NCI-H1436 (cell line): ENCODE measurements at regions not wholly inside any gene's neighbourhood (a gene's known extent, or its start where the extent isn't known, plus 50 kb on each side); places are given as distances from the start of the nearest gene placed in this dataset.
A peak's percentile ranks its signal among the peaks of the same experiment; 100 is the strongest.
"Not testable (repeated sequence)": the region's sequence is repeated elsewhere in the genome, so short reads cannot be mapped to it uniquely, and the experiment has no call there.

Source experiments
- DNase-seq: peaks from one replicate; lab custom pipeline; 2025; lab: John Stamatoyannopoulos, UW

- no peak for DNase-seq
These were observed 138.9 kb downstream of the LARP7 start for GRCh38 chr4:112775801-112776200.

GRCh38 chr4:112776535-112776934 is 139.6 kb downstream of the LARP7 start:
- DNase-seq: no peak

- DNase-seq: no peak
These were observed 141.6 kb downstream of the LARP7 start for GRCh38 chr4:112778520-112778919.

- DNase-seq: no peak
These were observed 156.1 kb downstream of the LARP7 start for GRCh38 chr4:112793033-112793432.

GRCh38 chr4:112800001-112800400 is 163.1 kb downstream of the LARP7 start:
- no peak for DNase-seq

- DNase-seq: no peak
These were observed 164.4 kb downstream of the LARP7 start for GRCh38 chr4:112801341-112801740.

GRCh38 chr4:112802780-112803179 is 165.8 kb downstream of the LARP7 start:
- no peak for DNase-seq

GRCh38 chr4:112807083-112807482 is 170.1 kb downstream of the LARP7 start:
- no peak for DNase-seq

GRCh38 chr4:112808001-112808400 is 171.1 kb downstream of the LARP7 start:
- no peak for DNase-seq

- no peak for DNase-seq
These were observed 176.8 kb downstream of the LARP7 start for GRCh38 chr4:112813790-112814189.

- DNase-seq: peak; percentile 52
These were observed 181.1 kb downstream of the LARP7 start for GRCh38 chr4:112817933-112818593.

- no peak for DNase-seq
These were observed 181.6 kb downstream of the LARP7 start for GRCh38 chr4:112818594-112818965.

GRCh38 chr4:112819729-112820128 is 182.8 kb downstream of the LARP7 start:
- no peak for DNase-seq

GRCh38 chr4:112823156-112823555 is 186.2 kb downstream of the LARP7 start:
- DNase-seq: no peak

GRCh38 chr4:112823606-112824005 is 186.7 kb downstream of the LARP7 start:
- no peak for DNase-seq

GRCh38 chr4:112830753-112831386 is 193.9 kb downstream of the LARP7 start:
- no peak for DNase-seq

GRCh38 chr4:112832493-112832892 is 195.6 kb downstream of the LARP7 start:
- no peak for DNase-seq

- DNase-seq: no peak
These were observed 200.0 kb downstream of the LARP7 start for GRCh38 chr4:112836895-112837294.

- not testable (repeated sequence) for DNase-seq
These were observed 201.1 kb downstream of the LARP7 start for GRCh38 chr4:112838015-112838414.

GRCh38 chr4:112840061-112840460 is 203.1 kb downstream of the LARP7 start:
- no peak for DNase-seq

- DNase-seq: no peak
These were observed 203.7 kb downstream of the LARP7 start for GRCh38 chr4:112840619-112841018.

GRCh38 chr4:112842513-112842912 is 205.6 kb downstream of the LARP7 start:
- no peak for DNase-seq

GRCh38 chr4:112845386-112845785 is 204.1 kb upstream of the ANK2 start:
- no peak for DNase-seq

GRCh38 chr4:112847045-112847444 is 202.4 kb upstream of the ANK2 start:
- no peak for DNase-seq
